Trophoblast cell (in vitro differentiated cells and primary cell): ENCODE measurements at regions not wholly inside any gene's neighbourhood (a gene's known extent, or its start where the extent isn't known, plus 50 kb on each side); places are given as distances from the start of the nearest gene placed in this dataset.

Experiments
- DNase-seq, 2 donors: peaks; one replicate each; pipeline ENCODE4 v3.0.0-alpha.2; 2016
- H2AFZ ChIP-seq: 2 replicates; pipeline ENCODE4 v1.6.1; 2013; ENCODE audit warnings: low read length, moderate library complexity, mild to moderate bottlenecking; ENCODE audit not compliant: insufficient read depth, poor library complexity
- H2AK5ac ChIP-seq: 2 replicates; pipeline ENCODE4 v1.6.1; 2013; ENCODE audit warnings: mild to moderate bottlenecking, low read length
- H2BK120ac ChIP-seq: 2 replicates; pipeline ENCODE4 v1.6.1; 2013; ENCODE audit warnings: low read length, mild to moderate bottlenecking, moderate library complexity; ENCODE audit not compliant: insufficient read depth, poor library complexity
- H2BK12ac ChIP-seq: 2 replicates; pipeline ENCODE4 v1.6.1; 2013; ENCODE audit warnings: mild to moderate bottlenecking, low read length, moderate library complexity
- H2BK5ac ChIP-seq: 2 replicates; pipeline ENCODE4 v1.6.1; 2013; ENCODE audit warnings: low read length, low read depth, moderate library complexity, mild to moderate bottlenecking; ENCODE audit not compliant: poor library complexity
- H3K14ac ChIP-seq: 2 replicates; pipeline ENCODE4 v1.6.1; 2013; ENCODE audit warnings: mild to moderate bottlenecking, low read length
- H3K18ac ChIP-seq: 2 replicates; pipeline ENCODE4 v1.6.1; 2013; ENCODE audit warnings: mild to moderate bottlenecking, low read length
- H3K23ac ChIP-seq: 2 replicates; pipeline ENCODE4 v1.6.1; 2013; ENCODE audit warnings: low read length
- H3K27ac ChIP-seq: 2 replicates; pipeline ENCODE4 v1.5.1; 2013; ENCODE audit warnings: low read depth, mild to moderate bottlenecking, inconsistent platforms, low read length, moderate library complexity
- H3K27me3 ChIP-seq: 2 replicates; pipeline ENCODE4 v1.6.1; 2013; ENCODE audit warnings: inconsistent platforms, mild to moderate bottlenecking, low read length, moderate library complexity; ENCODE audit not compliant: insufficient read depth
- H3K36me3 ChIP-seq, 2 experiments: 1 replicate in 1 of 2; 2 replicates in 1 of 2; pipeline ENCODE4 v1.6.1; 2013; ENCODE audit warnings: low read length in 2 of 2, mild to moderate bottlenecking in 2 of 2, moderate library complexity in 1 of 2; ENCODE audit not compliant: insufficient read depth in 2 of 2, control insufficient read depth in 1 of 2
- H3K4ac ChIP-seq: 2 replicates; pipeline ENCODE4 v1.6.1; 2013; ENCODE audit warnings: low read depth, mild to moderate bottlenecking, low read length, moderate library complexity
- H3K4me1 ChIP-seq, 2 experiments: 1 replicate in 1 of 2; 2 replicates in 1 of 2; pipeline ENCODE4 v1.6.1; 2013; ENCODE audit warnings: low read length in 2 of 2, mild to moderate bottlenecking in 2 of 2, moderate library complexity in 1 of 2; ENCODE audit not compliant: insufficient read depth in 2 of 2, control insufficient read depth in 1 of 2
- H3K4me2 ChIP-seq: 2 replicates; pipeline ENCODE4 v1.6.1; 2013; ENCODE audit warnings: inconsistent platforms, mild to moderate bottlenecking, low read length, moderate library complexity
- H3K4me3 ChIP-seq: 2 replicates; pipeline ENCODE4 v1.5.1; 2013; ENCODE audit warnings: mild to moderate bottlenecking, low read depth, low read length, inconsistent platforms
- H3K79me1 ChIP-seq: one replicate; pipeline ENCODE4 v1.6.1; 2013; ENCODE audit warnings: low read length
- H3K79me2 ChIP-seq: 2 replicates; pipeline ENCODE4 v1.6.1; 2013; ENCODE audit warnings: low read length, mild to moderate bottlenecking; ENCODE audit not compliant: control insufficient read depth, insufficient read depth, poor library complexity
- H3K9ac ChIP-seq: 2 replicates; pipeline ENCODE4 v1.6.1; 2013; ENCODE audit warnings: mild to moderate bottlenecking, low read length
- H3K9me3 ChIP-seq: 2 replicates; pipeline ENCODE4 v1.6.1; 2013; ENCODE audit warnings: low read depth, mild to moderate bottlenecking, control low read depth, inconsistent platforms, low read length; ENCODE audit not compliant: insufficient read depth
- H4K12ac ChIP-seq: 2 replicates; pipeline ENCODE4 v1.6.1; 2013; ENCODE audit warnings: low read depth, mild to moderate bottlenecking, low read length, moderate library complexity
- H4K8ac ChIP-seq: 2 replicates; pipeline ENCODE4 v1.6.1; 2013; ENCODE audit warnings: low read depth, mild to moderate bottlenecking, low read length, moderate library complexity
- H4K91ac ChIP-seq: one replicate; pipeline ENCODE4 v1.6.1; 2013; ENCODE audit warnings: low read depth, mild to moderate bottlenecking, low read length, moderate library complexity
- WGBS: extraction: QIAGEN DNeasy Blood & Tissue Kit; methylation state at CpG from one replicate; pipeline ENCODE4 v1.1.7; 2013; ENCODE audit warnings: missing lambda C conversion rate; ENCODE audit not compliant: insufficient read length, insufficient coverage; ENCODE audit errors: extremely low coverage; 5-methylcytosine and 5-hydroxymethylcytosine counted together

GRCh38 chrX:150052226-150052625 is 113.9 kb upstream of the EOLA2 start:
- Histone ChIP-seq H3K4me3 (no peak overlapping the region), H3K27me3 (no peaks in the 10 kb centered on the region), H3K4ac (no peak overlapping the region), H2AFZ (no peak overlapping the region), H2BK12ac (no peak overlapping the region), H3K23ac (no peak overlapping the region), H3K4me2 (no peak overlapping the region), H2BK120ac (no peak overlapping the region), H4K8ac (no peak overlapping the region), H4K12ac (no peak overlapping the region), H3K4me1 (no peaks in the 10 kb centered on the region), H3K36me3 (no peaks in the 10 kb centered on the region), H3K9me3 (no peaks in the 10 kb centered on the region), H2AK5ac (no peak overlapping the region), H3K14ac (no peak overlapping the region), H3K27ac (no peak overlapping the region), H2BK5ac (no peak overlapping the region), H3K9ac (no peak overlapping the region), H3K79me1 (no peaks in the 10 kb centered on the region), H4K91ac (no peak overlapping the region), H3K79me2 (no peaks in the 10 kb centered on the region), H3K18ac (no peak overlapping the region)
- WGBS, result no CpG with 5 or more reads among the region's 1 CpG
- no peak for DNase-seq

- WGBS, result no CpG with 5 or more reads among the region's 1 CpG
- H2BK120ac ChIP-seq, result no peak overlapping the region
- no peak overlapping the region for H3K4ac ChIP-seq
- no peak overlapping the region for H2AFZ ChIP-seq
- H3K36me3 ChIP-seq, result no peaks in the 10 kb centered on the region
- H4K8ac ChIP-seq, result no peak overlapping the region
- H3K4me3 ChIP-seq, result no peak overlapping the region
- no peaks in the 10 kb centered on the region for H3K4me1 ChIP-seq
- no peaks in the 10 kb centered on the region for H3K9me3 ChIP-seq
- no peaks in the 10 kb centered on the region for H3K27me3 ChIP-seq
- no peaks in the 10 kb centered on the region for H3K79me1 ChIP-seq
- H4K91ac ChIP-seq, result no peak overlapping the region
- no peak overlapping the region for H3K27ac ChIP-seq
- no peaks in the 10 kb centered on the region for H3K79me2 ChIP-seq
- no peak overlapping the region for H2BK5ac ChIP-seq
- no peak overlapping the region for H2BK12ac ChIP-seq
- no peak overlapping the region for H3K18ac ChIP-seq
- H3K23ac ChIP-seq, result no peak overlapping the region
- no peak for DNase-seq
- H2AK5ac ChIP-seq, result no peak overlapping the region
- no peak overlapping the region for H3K14ac ChIP-seq
- H3K9ac ChIP-seq, result no peak overlapping the region
- H4K12ac ChIP-seq, result no peak overlapping the region
- no peak overlapping the region for H3K4me2 ChIP-seq
Measured at GRCh38 chrX:150058728-150059127, 120.4 kb upstream of the EOLA2 start.

- Histone ChIP-seq H3K4me2 (no peak overlapping the region), H4K8ac (no peak overlapping the region), H3K18ac (no peak overlapping the region), H2AK5ac (no peak overlapping the region), H3K9ac (no peak overlapping the region), H3K79me2 (no peaks in the 10 kb centered on the region), H3K36me3 (no peaks in the 10 kb centered on the region), H3K27ac (no peak overlapping the region), H3K4me3 (no peak overlapping the region), H2BK5ac (no peak overlapping the region), H3K79me1 (no peaks in the 10 kb centered on the region), H3K27me3 (no peaks in the 10 kb centered on the region), H3K23ac (no peak overlapping the region), H3K9me3 (no peaks in the 10 kb centered on the region), H2BK120ac (no peak overlapping the region), H3K4me1 (no peaks in the 10 kb centered on the region), H2BK12ac (no peak overlapping the region), H4K91ac (no peak overlapping the region), H3K4ac (no peak overlapping the region), H3K14ac (no peak overlapping the region), H2AFZ (no peak overlapping the region), H4K12ac (no peak overlapping the region)
- no CpG with 5 or more reads among the region's 7 CpGs for WGBS
- no peak for DNase-seq
Measured at GRCh38 chrX:150060406-150060805, 122.1 kb upstream of the EOLA2 start.

GRCh38 chrX:150062292-150063137 is 124.2 kb upstream of the EOLA2 start:
- Histone ChIP-seq H3K23ac (no peak overlapping the region), H3K4me1 (no peaks in the 10 kb centered on the region), H3K4me3 (no peak overlapping the region), H2BK5ac (no peak overlapping the region), H2AK5ac (no peak overlapping the region), H3K79me1 (no peaks in the 10 kb centered on the region), H3K4ac (no peak overlapping the region), H2BK120ac (no peak overlapping the region), H2BK12ac (no peak overlapping the region), H3K9me3 (no peaks in the 10 kb centered on the region), H3K27me3 (no peaks in the 10 kb centered on the region), H2AFZ (no peak overlapping the region), H4K12ac (no peak overlapping the region), H4K91ac (no peak overlapping the region), H3K27ac (no peak overlapping the region), H3K18ac (no peak overlapping the region), H3K36me3 (no peaks in the 10 kb centered on the region), H4K8ac (no peak overlapping the region), H3K79me2 (no peaks in the 10 kb centered on the region), H3K9ac (no peak overlapping the region), H3K4me2 (no peak overlapping the region), H3K14ac (no peak overlapping the region)
- no CpG with 5 or more reads among the region's 8 CpGs for WGBS
- no peak for DNase-seq
